ENCODE measurements at regions not wholly inside any gene's neighbourhood (a gene's known extent, or its start where the extent isn't known, plus 50 kb on each side); places are given as distances from the start of the nearest gene placed in this dataset.
A peak's percentile ranks its signal among the peaks of the same experiment; 100 is the strongest.

- no peak for TF ChIP-seq CTCF (IDR thresholded peaks at IDR 0.05; ENCODE audit: borderline replicate concordance, extremely low read depth, insufficient read depth)
- Histone ChIP-seq H3K27me3 (ENCODE audit: control insufficient read depth, insufficient read depth, low read length) (no peaks in the 10 kb centered on the region), H3K9me3 (ENCODE audit: control insufficient read depth in 2 of 3, insufficient read depth in 1 of 3, low read length in 3 of 3) (no peaks in the 10 kb centered on the region), H3K9ac (ENCODE audit: low read length in 3 of 3) (no peak overlapping the region), H3K36me3 (ENCODE audit: control insufficient read depth in 2 of 3, insufficient read depth in 3 of 3, low read length in 3 of 3) (no peaks in the 10 kb centered on the region), H3K27ac (ENCODE audit: low read depth in 2 of 2, low read length in 2 of 2) (no peak overlapping the region), H3K4me1 (ENCODE audit: control insufficient read depth in 2 of 3, insufficient read depth in 2 of 3, low read depth in 1 of 3, low read length in 3 of 3) (no peaks in the 10 kb centered on the region), H3K4me3 (ENCODE audit: low read length in 3 of 3) (no peak overlapping the region)
- intact Hi-C loops (cut with DNase I): no loop called here
- FAIRE-seq (no peak), DNase-seq (no peak)
These were observed 2086.5 kb upstream of the TENM3 start for GRCh38 chr4:180156684-180157083.

- no peaks in the 10 kb centered on the region for H3K36me3 ChIP-seq (ENCODE audit: control insufficient read depth in 2 of 3, insufficient read depth in 3 of 3, low read length in 3 of 3)
- DNase-seq (no peak), FAIRE-seq (no peak)
- H3K9ac ChIP-seq (ENCODE audit: low read length in 3 of 3): no peak overlapping the region
- intact Hi-C loops (cut with DNase I): no loop called here
- H3K4me1 ChIP-seq (ENCODE audit: control insufficient read depth in 2 of 3, insufficient read depth in 2 of 3, low read depth in 1 of 3, low read length in 3 of 3): no peaks in the 10 kb centered on the region
- H3K4me3 ChIP-seq (ENCODE audit: low read length in 3 of 3): no peak overlapping the region
- no peaks in the 10 kb centered on the region for H3K27me3 ChIP-seq (ENCODE audit: control insufficient read depth, insufficient read depth, low read length)
- TF ChIP-seq CTCF (IDR thresholded peaks at IDR 0.05; ENCODE audit: borderline replicate concordance, extremely low read depth, insufficient read depth): no peak
- no peak overlapping the region for H3K27ac ChIP-seq (ENCODE audit: low read depth in 2 of 2, low read length in 2 of 2)
- no peaks in the 10 kb centered on the region for H3K9me3 ChIP-seq (ENCODE audit: control insufficient read depth in 2 of 3, insufficient read depth in 1 of 3, low read length in 3 of 3)
These were observed 2082.8 kb upstream of the TENM3 start for GRCh38 chr4:180160195-180160983.

GRCh38 chr4:180164799-180165198 is 2078.4 kb upstream of the TENM3 start:
- TF ChIP-seq CTCF (IDR thresholded peaks at IDR 0.05; ENCODE audit: borderline replicate concordance, extremely low read depth, insufficient read depth): no peak
- Histone ChIP-seq H3K4me1 (ENCODE audit: control insufficient read depth in 2 of 3, insufficient read depth in 2 of 3, low read depth in 1 of 3, low read length in 3 of 3) (no peaks in the 10 kb centered on the region), H3K9me3 (ENCODE audit: control insufficient read depth in 2 of 3, insufficient read depth in 1 of 3, low read length in 3 of 3) (no peaks in the 10 kb centered on the region), H3K27ac (ENCODE audit: low read depth in 2 of 2, low read length in 2 of 2) (no peak overlapping the region), H3K9ac (ENCODE audit: low read length in 3 of 3) (no peak overlapping the region), H3K36me3 (ENCODE audit: control insufficient read depth in 2 of 3, insufficient read depth in 3 of 3, low read length in 3 of 3) (no peaks in the 10 kb centered on the region), H3K27me3 (ENCODE audit: control insufficient read depth, insufficient read depth, low read length) (no peaks in the 10 kb centered on the region), H3K4me3 (ENCODE audit: low read length in 3 of 3) (no peak overlapping the region)
- DNase-seq: peak in 4 of 5 donors; percentile 23 to 83 (median 59)
- intact Hi-C loops (cut with DNase I): no loop called here
- FAIRE-seq: no peak

Data from kidney (tissue), 13 donors.